Esophagus squamous epithelium (tissue), 4 donors: ENCODE measurements at regions not wholly inside any gene's neighbourhood (a gene's known extent, or its start where the extent isn't known, plus 50 kb on each side); places are given as distances from the start of the nearest gene placed in this dataset.

ENCODE experiments used
- POLR2A ChIP-seq, 4 donors: fragments of 450-650 bp; IDR thresholded peaks; one replicate each; pipeline ENCODE4 v1.6.1; 2017; ENCODE audit warnings: antibody characterized with exemption in 4 of 4, mild to moderate bottlenecking in 4 of 4, moderate library complexity in 3 of 4
- TF ChIP-seq, protein P1 (sequence below), 6 experiments: fragments of 450-650 bp in 4 of 6; fragments of 200-600 bp in 2 of 6; sonication (generic) in 2 of 6; IDR thresholded peaks; one replicate each; pipeline ENCODE4 v1.5.1; 2016 to 2019; ENCODE audit warnings: antibody characterized with exemption in 6 of 6, mild to moderate bottlenecking in 4 of 6, moderate library complexity in 4 of 6

GRCh38 chrX:95884186-95884585 lies 800.5 kb upstream of the DIAPH2 start:
- TF ChIP-seq, protein P1, sequence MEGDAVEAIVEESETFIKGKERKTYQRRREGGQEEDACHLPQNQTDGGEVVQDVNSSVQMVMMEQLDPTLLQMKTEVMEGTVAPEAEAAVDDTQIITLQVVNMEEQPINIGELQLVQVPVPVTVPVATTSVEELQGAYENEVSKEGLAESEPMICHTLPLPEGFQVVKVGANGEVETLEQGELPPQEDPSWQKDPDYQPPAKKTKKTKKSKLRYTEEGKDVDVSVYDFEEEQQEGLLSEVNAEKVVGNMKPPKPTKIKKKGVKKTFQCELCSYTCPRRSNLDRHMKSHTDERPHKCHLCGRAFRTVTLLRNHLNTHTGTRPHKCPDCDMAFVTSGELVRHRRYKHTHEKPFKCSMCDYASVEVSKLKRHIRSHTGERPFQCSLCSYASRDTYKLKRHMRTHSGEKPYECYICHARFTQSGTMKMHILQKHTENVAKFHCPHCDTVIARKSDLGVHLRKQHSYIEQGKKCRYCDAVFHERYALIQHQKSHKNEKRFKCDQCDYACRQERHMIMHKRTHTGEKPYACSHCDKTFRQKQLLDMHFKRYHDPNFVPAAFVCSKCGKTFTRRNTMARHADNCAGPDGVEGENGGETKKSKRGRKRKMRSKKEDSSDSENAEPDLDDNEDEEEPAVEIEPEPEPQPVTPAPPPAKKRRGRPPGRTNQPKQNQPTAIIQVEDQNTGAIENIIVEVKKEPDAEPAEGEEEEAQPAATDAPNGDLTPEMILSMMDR (IDR thresholded peaks at IDR 0.05): no peak
- no peak for TF ChIP-seq POLR2A (IDR thresholded peaks at IDR 0.05)
